MM.1S (cell line): ENCODE measurements at regions not wholly inside any gene's neighbourhood (a gene's known extent, or its start where the extent isn't known, plus 50 kb on each side); places are given as distances from the start of the nearest gene placed in this dataset.

ENCODE experiments used
- EZH2 ChIP-seq: fragments of 300-600 bp; sonication (generic); optimal IDR thresholded peaks from 2 replicates; pipeline ENCODE3; 2017; ENCODE audit warnings: low read depth, mild to moderate bottlenecking, antibody characterized with exemption, low read length, mixed read lengths
- TF ChIP-seq, protein P1 (sequence below): fragments of 300-600 bp; sonication (generic); IDR thresholded peaks from 2 replicates; pipeline ENCODE4 v1.5.1; 2016; ENCODE audit warnings: antibody characterized with exemption, low read length, mixed read lengths

DNA sequence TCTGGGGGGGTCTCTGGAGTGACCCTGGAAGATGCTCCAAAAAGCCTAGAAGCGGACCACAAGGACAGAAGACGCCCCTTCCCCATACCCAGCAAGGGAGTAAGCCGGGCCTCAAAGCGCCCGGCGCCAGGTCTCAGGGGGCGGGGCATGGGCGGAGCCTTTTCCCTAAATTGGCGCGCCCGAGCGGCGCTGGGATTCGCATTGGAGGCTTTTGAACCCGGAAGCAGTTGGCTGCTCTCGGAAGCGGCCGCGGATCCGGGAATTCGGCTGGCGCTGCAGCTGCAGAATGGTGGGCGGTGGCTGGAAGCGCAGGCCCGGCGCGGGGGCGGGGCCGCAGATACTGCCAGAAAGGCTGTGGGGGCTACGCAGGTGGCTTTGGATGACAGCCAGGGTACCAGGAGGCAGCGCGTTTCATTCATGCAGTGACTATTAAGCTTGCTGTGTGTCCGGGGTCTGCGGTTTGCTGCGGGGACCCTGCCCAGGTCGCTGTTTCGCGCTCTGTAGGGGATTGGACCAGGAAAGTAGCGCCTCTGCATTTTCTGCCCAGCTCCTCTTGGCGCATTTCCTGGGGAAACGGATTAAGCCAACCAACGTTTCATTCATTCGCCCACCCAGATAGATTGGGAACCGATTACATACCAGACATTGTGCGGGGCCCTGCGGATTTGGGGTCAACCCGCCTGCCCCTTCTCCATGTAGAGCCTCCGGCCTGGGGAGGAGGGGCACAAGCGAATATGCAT is 83.0 kb upstream of the FREM1 start:
- TF ChIP-seq, protein P1, sequence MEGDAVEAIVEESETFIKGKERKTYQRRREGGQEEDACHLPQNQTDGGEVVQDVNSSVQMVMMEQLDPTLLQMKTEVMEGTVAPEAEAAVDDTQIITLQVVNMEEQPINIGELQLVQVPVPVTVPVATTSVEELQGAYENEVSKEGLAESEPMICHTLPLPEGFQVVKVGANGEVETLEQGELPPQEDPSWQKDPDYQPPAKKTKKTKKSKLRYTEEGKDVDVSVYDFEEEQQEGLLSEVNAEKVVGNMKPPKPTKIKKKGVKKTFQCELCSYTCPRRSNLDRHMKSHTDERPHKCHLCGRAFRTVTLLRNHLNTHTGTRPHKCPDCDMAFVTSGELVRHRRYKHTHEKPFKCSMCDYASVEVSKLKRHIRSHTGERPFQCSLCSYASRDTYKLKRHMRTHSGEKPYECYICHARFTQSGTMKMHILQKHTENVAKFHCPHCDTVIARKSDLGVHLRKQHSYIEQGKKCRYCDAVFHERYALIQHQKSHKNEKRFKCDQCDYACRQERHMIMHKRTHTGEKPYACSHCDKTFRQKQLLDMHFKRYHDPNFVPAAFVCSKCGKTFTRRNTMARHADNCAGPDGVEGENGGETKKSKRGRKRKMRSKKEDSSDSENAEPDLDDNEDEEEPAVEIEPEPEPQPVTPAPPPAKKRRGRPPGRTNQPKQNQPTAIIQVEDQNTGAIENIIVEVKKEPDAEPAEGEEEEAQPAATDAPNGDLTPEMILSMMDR = no peak
- no peak for TF ChIP-seq EZH2
